Esophagus squamous epithelium (tissue), 4 donors: ENCODE measurements at regions not wholly inside any gene's neighbourhood (a gene's known extent, or its start where the extent isn't known, plus 50 kb on each side); places are given as distances from the start of the nearest gene placed in this dataset.

ENCODE experiments used
- CTCF ChIP-seq, 6 experiments: fragments of 450-650 bp in 4 of 6; fragments of 200-600 bp in 2 of 6; sonication (generic) in 2 of 6; IDR thresholded peaks; one replicate each; pipeline ENCODE4 v1.5.1; 2016 to 2019; ENCODE audit warnings: antibody characterized with exemption in 6 of 6, mild to moderate bottlenecking in 4 of 6, moderate library complexity in 4 of 6
- POLR2A ChIP-seq, 4 donors: fragments of 450-650 bp; IDR thresholded peaks; one replicate each; pipeline ENCODE4 v1.6.1; 2017; ENCODE audit warnings: antibody characterized with exemption in 4 of 4, mild to moderate bottlenecking in 4 of 4, moderate library complexity in 3 of 4

DNA sequence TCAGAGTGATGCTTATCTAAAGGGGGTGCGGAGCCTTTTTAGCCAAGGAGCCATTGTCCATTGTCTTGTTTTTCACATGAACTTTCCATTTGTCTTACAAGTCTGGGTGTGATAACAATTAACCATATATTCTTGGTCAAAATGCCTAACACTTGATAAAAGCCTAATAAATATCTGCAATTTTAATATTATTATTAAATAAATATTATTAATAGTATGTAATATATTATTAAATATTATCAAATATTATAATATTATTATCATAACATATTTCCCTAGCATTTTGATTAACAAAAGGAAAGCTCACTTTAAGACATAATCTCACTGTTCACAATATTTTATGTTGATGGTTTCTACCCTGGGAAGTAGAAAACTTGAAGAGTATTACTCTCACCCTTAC, 1143.6 kb upstream of the GYPC start:
- TF ChIP-seq CTCF (IDR thresholded peaks at IDR 0.05) (no peak), POLR2A (IDR thresholded peaks at IDR 0.05) (no peak)
